Progenitor cell of endocrine pancreas (in vitro differentiated cells): ENCODE measurements at regions not wholly inside any gene's neighbourhood (a gene's known extent, or its start where the extent isn't known, plus 50 kb on each side); places are given as distances from the start of the nearest gene placed in this dataset.

Experiments
- DNase-seq: peaks from one replicate; pipeline ENCODE4 v3.0.0; 2021; ENCODE audit warnings: low spot score; ENCODE audit not compliant: unreplicated experiment
- H3K27ac Mint-ChIP-seq: 2 replicates; pipeline ENCODE4 v1.8.0; 2021; ENCODE audit warnings: mild to moderate bottlenecking, moderate library complexity, mixed read lengths
- H3K27me3 Mint-ChIP-seq: 2 replicates; pipeline ENCODE4 v1.8.0; 2021; ENCODE audit warnings: mixed read lengths
- H3K36me3 Mint-ChIP-seq: 2 replicates; pipeline ENCODE4 v1.8.0; 2022; ENCODE audit warnings: mixed read lengths; ENCODE audit not compliant: insufficient read depth
- H3K4me1 Mint-ChIP-seq: 2 replicates; pipeline ENCODE4 v1.8.0; 2021; ENCODE audit warnings: low read depth, mixed read lengths
- H3K4me3 Mint-ChIP-seq: 2 replicates; pipeline ENCODE4 v1.8.0; 2021; ENCODE audit warnings: low read depth, mild to moderate bottlenecking, moderate library complexity, mixed read lengths
- H3K9me3 Mint-ChIP-seq: 2 replicates; pipeline ENCODE4 v1.8.0; 2021; ENCODE audit warnings: low read depth, mixed read lengths
- TF ChIP-seq, protein P1 (sequence below): fragments of 200-600 bp; sonication (generic); IDR thresholded peaks from one replicate; pipeline ENCODE4 v1.5.0; 2021; ENCODE audit warnings: antibody characterized with exemption, mild to moderate bottlenecking; ENCODE audit not compliant: unreplicated experiment

GRCh38 chr20:11301699-11302098 lies 616.0 kb upstream of the BTBD3 start:
- H3K4me3 Mint-ChIP-seq = no peak overlapping the region
- H3K27ac Mint-ChIP-seq = no peak overlapping the region
- peaks cover 2% of the 10 kb centered on the region for H3K4me1 Mint-ChIP-seq
- peaks cover 3% of the 10 kb centered on the region for H3K27me3 Mint-ChIP-seq
- TF ChIP-seq, protein P1, sequence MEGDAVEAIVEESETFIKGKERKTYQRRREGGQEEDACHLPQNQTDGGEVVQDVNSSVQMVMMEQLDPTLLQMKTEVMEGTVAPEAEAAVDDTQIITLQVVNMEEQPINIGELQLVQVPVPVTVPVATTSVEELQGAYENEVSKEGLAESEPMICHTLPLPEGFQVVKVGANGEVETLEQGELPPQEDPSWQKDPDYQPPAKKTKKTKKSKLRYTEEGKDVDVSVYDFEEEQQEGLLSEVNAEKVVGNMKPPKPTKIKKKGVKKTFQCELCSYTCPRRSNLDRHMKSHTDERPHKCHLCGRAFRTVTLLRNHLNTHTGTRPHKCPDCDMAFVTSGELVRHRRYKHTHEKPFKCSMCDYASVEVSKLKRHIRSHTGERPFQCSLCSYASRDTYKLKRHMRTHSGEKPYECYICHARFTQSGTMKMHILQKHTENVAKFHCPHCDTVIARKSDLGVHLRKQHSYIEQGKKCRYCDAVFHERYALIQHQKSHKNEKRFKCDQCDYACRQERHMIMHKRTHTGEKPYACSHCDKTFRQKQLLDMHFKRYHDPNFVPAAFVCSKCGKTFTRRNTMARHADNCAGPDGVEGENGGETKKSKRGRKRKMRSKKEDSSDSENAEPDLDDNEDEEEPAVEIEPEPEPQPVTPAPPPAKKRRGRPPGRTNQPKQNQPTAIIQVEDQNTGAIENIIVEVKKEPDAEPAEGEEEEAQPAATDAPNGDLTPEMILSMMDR = no peak
- H3K9me3 Mint-ChIP-seq = no peaks in the 10 kb centered on the region
- no peaks in the 10 kb centered on the region for H3K36me3 Mint-ChIP-seq
- no peak for DNase-seq

DNA sequence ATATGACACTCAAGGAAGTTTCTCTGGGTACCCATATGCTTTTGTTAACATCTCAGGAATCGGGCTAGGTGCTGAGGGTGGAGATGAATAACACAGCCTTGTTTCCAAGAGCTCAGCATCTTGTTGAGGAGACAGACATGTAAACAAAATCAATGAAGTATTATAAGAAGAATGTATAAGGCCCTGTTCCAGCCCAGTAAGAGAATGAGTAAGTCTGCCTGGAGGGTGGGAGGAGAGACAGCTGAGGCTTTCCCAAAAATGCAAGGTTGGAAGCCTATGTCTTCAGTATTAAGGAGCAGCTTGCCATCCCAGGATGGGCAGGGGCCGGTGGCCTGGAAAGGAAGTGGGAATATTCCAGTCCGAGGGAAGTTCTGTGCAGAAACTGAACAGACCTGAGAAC lies 615.3 kb upstream of the BTBD3 start:
- H3K27me3 Mint-ChIP-seq = peaks cover 3% of the 10 kb centered on the region
- no peaks in the 10 kb centered on the region for H3K36me3 Mint-ChIP-seq
- TF ChIP-seq, protein P1 = no peak
- DNase-seq = no peak
- no peaks in the 10 kb centered on the region for H3K9me3 Mint-ChIP-seq
- peaks cover 2% of the 10 kb centered on the region for H3K4me1 Mint-ChIP-seq
- no peak overlapping the region for H3K4me3 Mint-ChIP-seq
- no peak overlapping the region for H3K27ac Mint-ChIP-seq

DNA sequence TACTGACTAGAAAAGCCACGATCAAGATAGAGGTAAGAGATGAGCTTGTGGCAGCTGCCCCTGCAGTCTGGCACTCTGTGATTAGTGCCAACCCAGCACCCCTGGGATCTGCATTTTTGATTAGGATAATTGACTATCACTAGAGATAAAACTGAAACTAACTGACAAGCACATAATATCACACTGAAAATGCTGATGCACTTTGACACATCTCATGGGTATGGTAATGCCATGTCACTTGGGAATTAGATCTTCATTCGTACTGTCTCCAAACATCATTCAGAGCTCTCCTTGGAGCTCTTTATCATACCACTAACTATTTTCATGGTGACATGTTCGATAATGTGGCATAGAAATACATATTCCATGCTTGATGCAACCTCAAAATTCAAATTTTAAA lies 612.9 kb upstream of the BTBD3 start:
- TF ChIP-seq, protein P1 = no peak
- Mint-ChIP-seq H3K9me3 (no peaks in the 10 kb centered on the region), H3K36me3 (no peaks in the 10 kb centered on the region), H3K4me3 (no peak overlapping the region), H3K4me1 (peaks cover 2% of the 10 kb centered on the region), H3K27ac (no peak overlapping the region), H3K27me3 (peaks cover 3% of the 10 kb centered on the region)
- no peak for DNase-seq

DNA sequence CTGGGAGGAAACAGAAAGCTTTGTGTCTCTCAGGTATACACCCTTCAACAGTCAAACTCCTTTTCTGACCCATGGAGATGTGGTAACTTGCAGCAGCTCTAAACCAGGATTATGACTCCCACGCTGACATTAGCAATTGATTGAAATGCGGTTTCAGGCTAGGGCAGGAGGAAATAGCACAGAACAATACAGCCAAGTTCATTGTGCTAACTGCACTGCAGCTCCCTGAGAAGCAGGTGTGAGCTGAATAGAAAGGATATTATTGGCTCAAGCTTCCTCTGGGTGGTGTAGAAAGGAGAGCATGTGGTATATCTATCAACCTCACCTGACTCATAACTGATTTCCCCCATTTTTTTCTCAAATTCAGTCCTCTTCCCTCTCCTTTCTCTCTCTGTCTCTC lies 612.3 kb upstream of the BTBD3 start:
- Mint-ChIP-seq H3K4me3 (no peak overlapping the region), H3K36me3 (no peaks in the 10 kb centered on the region), H3K4me1 (peaks cover 2% of the 10 kb centered on the region), H3K27me3 (peaks cover 3% of the 10 kb centered on the region), H3K9me3 (no peaks in the 10 kb centered on the region), H3K27ac (no peak overlapping the region)
- no peak for DNase-seq
- TF ChIP-seq, protein P1 = no peak

GRCh38 chr20:11311659-11312224 lies 606.0 kb upstream of the BTBD3 start:
- H3K4me3 Mint-ChIP-seq = no peak overlapping the region
- TF ChIP-seq, protein P1 = no peak

More at GRCh38 chr20:11311659-11312224, 606.0 kb upstream of the BTBD3 start:
- Mint-ChIP-seq H3K27ac (no peak overlapping the region), H3K9me3 (peaks cover 5% of the 10 kb centered on the region), H3K4me1 (no peaks in the 10 kb centered on the region), H3K27me3 (no peaks in the 10 kb centered on the region), H3K36me3 (no peaks in the 10 kb centered on the region)
- no peak for DNase-seq
